ENCODE measurements at regions not wholly inside any gene's neighbourhood (a gene's known extent, or its start where the extent isn't known, plus 50 kb on each side); places are given as distances from the start of the nearest gene placed in this dataset.

GRCh38 chr4:19999775-20000414 is 251.8 kb upstream of the SLIT2 start:
- no peak for DNase-seq (ENCODE audit: low read depth in 3 of 3, low spot score in 1 of 3)

DNA sequence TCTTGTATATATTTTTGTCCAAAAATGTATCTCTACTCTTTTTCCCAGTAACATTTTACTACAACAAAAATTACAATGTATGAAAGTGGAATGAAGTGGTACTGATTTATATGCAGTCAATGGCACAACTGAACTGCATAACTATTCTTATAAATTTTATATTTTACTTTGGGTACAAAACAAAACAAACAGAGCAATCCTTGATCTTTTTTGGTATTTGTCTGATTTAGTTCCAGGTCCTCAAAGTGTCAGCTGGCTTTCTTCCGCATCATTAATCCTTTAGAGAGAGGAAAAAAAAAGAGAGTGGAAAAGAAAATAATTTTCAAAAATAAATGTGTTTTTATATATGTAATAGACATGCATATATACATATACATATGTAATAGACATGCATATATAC is 252.4 kb upstream of the SLIT2 start:
- DNase-seq (ENCODE audit: low read depth in 3 of 3, low spot score in 1 of 3): no peak

DNA sequence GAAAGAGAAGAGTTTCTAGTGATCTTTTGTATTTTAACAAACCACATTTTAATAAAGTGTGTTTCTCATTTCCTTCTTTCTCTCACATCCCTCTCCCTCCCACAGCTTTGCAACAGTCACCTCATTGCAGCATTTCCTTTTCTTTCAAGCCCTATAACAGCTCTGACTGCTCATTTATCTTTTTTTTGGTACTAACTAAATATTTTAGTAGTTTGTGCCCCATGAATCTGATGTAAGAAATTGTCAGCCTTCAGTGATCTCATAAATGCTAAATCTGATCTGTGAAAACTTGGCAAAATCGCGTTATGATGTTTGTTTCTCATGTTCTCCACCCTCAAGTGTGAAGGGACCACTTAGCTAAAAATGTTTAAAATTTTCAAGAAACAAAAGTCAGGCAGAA is 258.5 kb upstream of the SLIT2 start:
- no peak for DNase-seq (ENCODE audit: low read depth in 3 of 3, low spot score in 1 of 3)

DNA sequence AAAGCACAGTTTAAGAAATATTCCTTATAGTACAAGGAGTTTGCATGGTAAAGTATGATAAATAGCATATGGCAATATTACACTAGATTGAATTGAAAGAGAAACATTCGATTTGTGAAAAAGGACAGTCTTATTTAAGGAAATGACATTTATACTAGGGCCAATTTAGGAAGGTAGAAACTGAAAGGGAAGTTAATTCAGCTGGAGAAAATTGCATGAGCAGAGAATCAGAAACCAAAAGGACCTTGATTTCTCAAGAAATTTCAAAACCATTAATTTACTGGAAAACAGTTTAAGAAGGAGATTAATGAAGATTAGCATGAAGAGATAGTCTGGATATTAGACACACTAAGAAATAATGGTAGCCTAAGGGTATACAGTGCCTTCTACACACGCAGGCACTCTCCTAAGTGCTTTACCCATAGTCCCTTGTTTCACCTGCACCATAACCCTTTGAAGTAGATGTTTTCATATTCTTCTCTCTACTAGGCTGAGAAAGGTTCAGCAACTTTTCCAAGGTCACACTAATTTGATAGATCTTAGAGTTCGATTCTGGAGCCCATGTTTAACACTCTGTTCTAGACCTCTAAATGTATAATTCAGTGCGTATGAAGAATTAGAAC is 259.1 kb upstream of the SLIT2 start:
- DNase-seq (ENCODE audit: low read depth in 3 of 3, low spot score in 1 of 3): no peak

GRCh38 chr4:19987746-19988145 is 264.0 kb upstream of the SLIT2 start:
- no peak for DNase-seq (ENCODE audit: low read depth in 3 of 3, low spot score in 1 of 3)

GRCh38 chr4:19983072-19983471 is 268.6 kb upstream of the SLIT2 start:
- no peak for DNase-seq (ENCODE audit: low read depth in 3 of 3, low spot score in 1 of 3)

DNA sequence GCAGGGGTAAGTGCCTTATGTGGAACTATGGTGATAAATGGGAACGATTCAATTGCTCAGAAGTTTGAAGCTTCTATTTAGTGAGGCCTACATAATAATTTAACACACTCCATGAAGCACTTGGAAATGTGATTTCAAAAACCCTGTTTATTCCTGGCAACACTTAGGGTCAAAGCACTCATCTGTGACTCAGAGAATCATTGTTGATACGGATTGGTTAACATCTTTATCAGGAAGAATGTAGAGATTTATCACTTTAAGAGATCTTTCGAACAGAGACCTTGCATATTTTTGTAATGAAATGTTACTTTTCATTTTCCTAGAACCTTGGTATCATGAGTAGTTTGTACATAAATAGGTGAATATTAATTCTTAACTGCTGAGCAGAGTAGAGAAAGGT is 269.1 kb upstream of the SLIT2 start:
- DNase-seq (ENCODE audit: low read depth in 3 of 3, low spot score in 1 of 3): no peak

GRCh38 chr4:19971829-19972228 is 279.9 kb upstream of the SLIT2 start:
- DNase-seq (ENCODE audit: low read depth in 3 of 3, low spot score in 1 of 3): no peak

DNA sequence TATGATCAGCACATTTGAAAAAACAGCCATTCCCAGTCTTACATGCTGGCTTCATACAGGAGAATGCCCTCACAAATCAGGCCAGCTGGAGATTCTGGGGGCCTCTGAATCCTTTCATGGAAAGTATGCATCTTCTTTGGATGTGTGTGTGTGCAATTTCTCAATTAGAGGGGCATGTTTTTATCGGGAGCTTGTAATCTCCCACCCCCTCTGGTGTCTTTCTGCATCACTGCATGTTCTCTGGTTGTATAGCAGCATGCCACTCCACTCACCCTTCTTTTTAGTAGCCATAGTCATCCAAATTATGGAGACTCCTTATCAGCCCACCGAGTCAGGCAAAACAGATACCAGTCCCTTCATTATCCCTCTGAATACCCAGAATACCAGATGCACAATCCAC is 282.2 kb upstream of the SLIT2 start:
- no peak for DNase-seq (ENCODE audit: low read depth in 3 of 3, low spot score in 1 of 3)

DNA sequence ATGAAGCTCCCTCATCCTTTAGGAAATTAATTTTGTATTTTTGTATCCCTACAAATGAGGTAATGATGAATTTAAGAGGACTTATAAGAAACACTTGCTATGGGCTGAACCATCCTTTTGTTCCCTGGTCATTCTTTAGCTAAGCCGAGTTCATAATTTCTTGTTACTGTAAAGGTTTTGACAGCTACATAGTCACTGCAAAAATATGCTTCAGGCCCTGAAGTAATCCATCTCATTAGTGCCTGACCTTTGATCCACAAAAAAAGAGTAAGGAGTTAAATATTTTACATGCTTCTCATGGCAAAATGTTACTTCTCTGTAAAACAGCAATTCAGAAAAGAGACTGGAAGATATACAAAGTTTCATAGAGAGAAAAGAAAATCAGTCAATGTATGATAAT is 290.6 kb upstream of the SLIT2 start:
- no peak for DNase-seq (ENCODE audit: low read depth in 3 of 3, low spot score in 1 of 3)

DNA sequence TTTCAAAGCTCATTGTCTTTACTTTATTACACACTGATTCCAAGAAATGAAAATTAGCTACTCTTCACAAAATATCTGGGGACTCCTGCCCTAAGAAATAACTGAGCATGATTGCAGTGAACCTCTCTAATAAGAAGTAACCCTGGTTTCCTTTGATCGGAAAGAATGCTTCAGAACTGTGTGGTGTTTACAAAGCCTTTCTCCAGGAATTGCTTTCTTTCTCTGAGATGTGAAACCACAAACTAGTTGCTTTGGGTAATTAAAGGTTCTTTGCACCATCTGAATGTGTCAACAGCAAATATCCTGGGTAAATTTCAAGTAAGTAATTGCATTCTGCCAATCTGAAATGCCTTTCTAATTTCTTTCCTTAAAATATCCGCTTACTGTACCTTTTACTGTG is 292.9 kb upstream of the SLIT2 start:
- no peak for DNase-seq (ENCODE audit: low read depth in 3 of 3, low spot score in 1 of 3)

GRCh38 chr4:19947349-19947748 is 304.4 kb upstream of the SLIT2 start:
- no peak for DNase-seq (ENCODE audit: low read depth in 3 of 3, low spot score in 1 of 3)

GRCh38 chr4:19945979-19946380 is 305.7 kb upstream of the SLIT2 start:
- no peak for DNase-seq (ENCODE audit: low read depth in 3 of 3, low spot score in 1 of 3)

GRCh38 chr4:19945501-19945900 is 306.2 kb upstream of the SLIT2 start:
- DNase-seq (ENCODE audit: low read depth in 3 of 3, low spot score in 1 of 3): no peak

DNA sequence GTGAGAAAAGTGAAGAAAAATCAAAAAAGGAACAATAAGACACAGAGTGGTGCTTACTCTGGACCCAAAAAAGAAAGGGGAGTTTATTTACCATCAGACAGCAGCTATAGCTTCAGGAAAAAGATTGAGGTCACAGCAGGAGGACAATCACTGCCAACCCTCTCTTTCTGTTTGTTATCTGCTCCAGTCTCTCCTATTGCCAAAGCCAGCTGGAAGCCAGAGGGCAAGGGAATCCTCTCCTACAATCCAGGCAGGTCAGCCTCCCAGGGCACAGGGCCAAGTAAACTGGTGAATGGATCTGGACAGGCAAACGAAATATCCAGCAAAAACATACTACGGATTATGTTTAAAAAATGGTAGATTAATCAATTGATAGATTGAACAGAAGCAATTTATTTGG is 306.9 kb upstream of the SLIT2 start:
- DNase-seq (ENCODE audit: low read depth in 3 of 3, low spot score in 1 of 3): no peak

- DNase-seq (ENCODE audit: low read depth in 3 of 3, low spot score in 1 of 3): no peak
Observed at GRCh38 chr4:19944251-19944650, 307.5 kb upstream of the SLIT2 start.

DNA sequence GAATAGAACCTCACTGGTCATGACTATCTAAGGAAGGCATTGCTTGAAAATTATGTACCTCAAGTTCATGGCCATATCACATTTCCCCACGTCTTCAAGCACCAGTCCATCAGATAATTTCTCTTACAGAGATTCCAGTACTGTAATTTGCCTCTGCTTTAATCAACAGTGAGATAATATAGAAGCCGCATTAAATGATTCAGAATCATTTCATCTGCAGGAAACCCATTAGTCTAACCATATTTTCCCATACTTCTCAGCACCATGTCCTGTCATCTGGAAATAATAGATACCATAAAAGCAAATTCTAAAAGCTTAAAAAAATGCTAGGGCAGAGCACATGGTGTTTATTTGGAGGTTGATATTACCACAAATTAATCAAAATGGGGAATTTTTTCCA is 310.3 kb upstream of the SLIT2 start:
- DNase-seq (ENCODE audit: low read depth in 3 of 3, low spot score in 1 of 3): no peak

GRCh38 chr4:19940861-19941260 is 310.8 kb upstream of the SLIT2 start:
- DNase-seq (ENCODE audit: low read depth in 3 of 3, low spot score in 1 of 3): no peak

GRCh38 chr4:19936476-19936875 is 315.2 kb upstream of the SLIT2 start:
- DNase-seq (ENCODE audit: low read depth in 3 of 3, low spot score in 1 of 3): no peak

DNA sequence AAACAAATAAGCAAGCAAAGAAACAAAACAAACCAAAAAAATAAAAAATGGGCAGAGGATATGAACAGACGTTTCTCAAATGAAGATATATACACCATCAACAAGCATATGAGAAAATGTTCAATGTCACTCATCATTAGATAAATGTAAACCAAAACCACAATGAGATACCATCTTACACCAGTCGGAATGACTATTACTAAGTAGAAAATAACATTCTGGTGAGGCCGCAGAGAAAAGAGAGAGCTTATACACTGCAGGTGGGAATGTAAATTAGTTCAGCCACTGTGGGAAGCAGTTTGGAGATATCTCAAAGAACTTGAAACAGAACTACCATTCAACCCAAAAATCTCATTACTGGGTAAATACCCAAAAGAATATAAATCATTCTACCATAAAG is 321.0 kb upstream of the SLIT2 start:
- DNase-seq (ENCODE audit: low read depth in 3 of 3, low spot score in 1 of 3): no peak

DNA sequence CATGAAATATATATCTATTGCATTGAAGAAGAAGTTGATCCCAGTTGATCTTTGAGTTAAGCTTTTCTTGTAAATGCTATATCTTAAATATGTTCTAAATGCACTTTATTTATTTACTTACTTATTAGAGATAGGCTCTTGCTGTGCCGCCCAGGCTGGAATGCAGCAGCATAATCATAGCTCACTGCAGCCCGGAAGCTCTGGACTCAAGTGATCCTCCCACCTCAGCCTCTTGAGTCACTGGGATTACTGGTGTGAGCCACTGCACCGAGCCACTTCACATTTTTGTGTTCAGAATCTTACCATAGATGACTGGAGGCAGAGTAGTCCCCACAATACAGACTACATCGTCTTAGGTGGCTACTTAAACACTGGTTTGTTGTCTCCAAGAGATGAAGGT is 324.3 kb upstream of the SLIT2 start:
- no peak for DNase-seq (ENCODE audit: low read depth in 3 of 3, low spot score in 1 of 3)

- no peak for DNase-seq (ENCODE audit: low read depth in 3 of 3, low spot score in 1 of 3)
Observed at GRCh38 chr4:19925516-19925915, 326.2 kb upstream of the SLIT2 start.

- DNase-seq (ENCODE audit: low read depth in 3 of 3, low spot score in 1 of 3): no peak
Observed at GRCh38 chr4:19924761-19925160, 326.9 kb upstream of the SLIT2 start.
